Fibroblast of the aortic adventitia (primary cell): ENCODE measurements at regions not wholly inside any gene's neighbourhood (a gene's known extent, or its start where the extent isn't known, plus 50 kb on each side); places are given as distances from the start of the nearest gene placed in this dataset.

ENCODE experiments used
- DNase-seq: peaks from one replicate; pipeline ENCODE4 v3.0.0-alpha.2; 2010; ENCODE audit warnings: low read depth
- H3K4me3 ChIP-seq: 2 replicates; pipeline ENCODE4 v1.5.1; 2011; ENCODE audit warnings: low read depth, mild to moderate bottlenecking, control low read depth, low read length, moderate library complexity
- CTCF ChIP-seq: IDR thresholded peaks from 2 replicates; pipeline ENCODE4 v1.5.1; 2011; ENCODE audit warnings: mild to moderate bottlenecking, low read length, control low read depth, inconsistent platforms; ENCODE audit not compliant: insufficient read depth

- no peak for DNase-seq
- no peak for TF ChIP-seq CTCF
- no peak overlapping the region for H3K4me3 ChIP-seq
These were observed 594.4 kb downstream of the QKI start for GRCh38 chr6:164008902-164009301.

GRCh38 chr6:164007881-164008280 lies 593.4 kb downstream of the QKI start:
- no peak overlapping the region for H3K4me3 ChIP-seq
- no peak for TF ChIP-seq CTCF
- no peak for DNase-seq

GRCh38 chr6:164006459-164006858 lies 591.9 kb downstream of the QKI start:
- TF ChIP-seq CTCF: no peak
- no peak overlapping the region for H3K4me3 ChIP-seq
- no peak for DNase-seq

- no peak for TF ChIP-seq CTCF
- H3K4me3 ChIP-seq: no peak overlapping the region
- no peak for DNase-seq
These were observed 590.6 kb downstream of the QKI start for GRCh38 chr6:164005004-164005711.

GRCh38 chr6:164000276-164000675 lies 585.8 kb downstream of the QKI start:
- no peak for TF ChIP-seq CTCF
- DNase-seq: no peak
- no peak overlapping the region for H3K4me3 ChIP-seq

GRCh38 chr6:163999475-164000125 lies 585.1 kb downstream of the QKI start:
- no peak for TF ChIP-seq CTCF
- H3K4me3 ChIP-seq: no peak overlapping the region
- DNase-seq: no peak
